Adrenal gland (tissue), 9 donors: ENCODE measurements at regions not wholly inside any gene's neighbourhood (a gene's known extent, or its start where the extent isn't known, plus 50 kb on each side); places are given as distances from the start of the nearest gene placed in this dataset.

Experiments
- DNase-seq, 7 donors: peaks; one replicate each; pipeline ENCODE4 v3.0.0-alpha.2; 2019 to 2020
- H3K27ac ChIP-seq, 5 donors: fragments of 200-600 bp; sonication (generic) in 4 of 5; 1 replicate in 3 of 5; 2 replicates in 2 of 5; pipeline versions ENCODE4 v1.5.1 to v1.8.0; 2016 to 2020; ENCODE audit warnings: mild to moderate bottlenecking in 1 of 5
- H3K27me3 ChIP-seq: fragments of 200-600 bp; 2 replicates; pipeline ENCODE4 v1.8.0; 2021
- H3K36me3 ChIP-seq, 2 donors: fragments of 200-600 bp; replicated peaks in 1 of 2; 1 replicate in 1 of 2; 2 replicates in 1 of 2; pipeline versions ENCODE4 v1.5.1 to v1.8.0; 2018 to 2022
- H3K4me1 ChIP-seq, 2 donors: fragments of 200-600 bp; replicated peaks in 1 of 2; 1 replicate in 1 of 2; 2 replicates in 1 of 2; pipeline versions ENCODE4 v1.5.1 to v1.8.0; 2018 to 2021
- H3K4me3 ChIP-seq, 4 donors: fragments of 200-600 bp; sonication (generic) in 3 of 4; one replicate each; pipeline ENCODE4 v1.5.1; 2016 to 2018
- H3K9me3 ChIP-seq, 3 donors: fragments of 200-600 bp; sonication (generic) in 1 of 3; replicated peaks in 1 of 3; 1 replicate in 2 of 3; 2 replicates in 1 of 3; pipeline versions ENCODE4 v1.5.1 to v1.8.0; 2016 to 2021
- POLR2A ChIP-seq, 2 donors: fragments of 450-650 bp; IDR thresholded peaks; one replicate each; pipeline ENCODE4 v1.6.1; 2017; ENCODE audit warnings: antibody characterized with exemption in 2 of 2, mild to moderate bottlenecking in 2 of 2, moderate library complexity in 1 of 2
- WGBS, 4 donors: extraction: QIAGEN DNeasy Blood & Tissue Kit in 2 of 4; methylation state at CpG; one replicate each; pipeline versions ENCODE4 v1.1.5 to v1.1.7; 2013 to 2017; 5-methylcytosine and 5-hydroxymethylcytosine counted together
- intact Hi-C, 2 donors: fragments of 100-400 bp; cut with DNase I; formaldehyde crosslinking; loops; one replicate each; pipeline versions ENCODE4 v1.14.1 to v1.15.0; 2022 to 2023
- TF ChIP-seq, protein P1 (sequence below), 6 experiments: fragments of 450-650 bp in 4 of 6; fragments of 200-600 bp in 2 of 6; sonication (generic) in 1 of 6; IDR thresholded peaks; 1 replicate in 5 of 6; 2 replicates in 1 of 6; pipeline versions ENCODE4 v1.5.1 to v1.8.0; 2016 to 2021; ENCODE audit warnings: antibody characterized with exemption in 6 of 6, mild to moderate bottlenecking in 2 of 6, moderate library complexity in 1 of 6
- donor health status: healthy with polysubstance abuse.
- donor health status: Bipolar disorder and iron deficiency.
- donor health status: DM: yes; HTN: yes; CAD: no.
- donor health status: DM: no; HTN: no; CAD: no.
- donor health status: DM: no; HTN: no; CAD: no.

DNA sequence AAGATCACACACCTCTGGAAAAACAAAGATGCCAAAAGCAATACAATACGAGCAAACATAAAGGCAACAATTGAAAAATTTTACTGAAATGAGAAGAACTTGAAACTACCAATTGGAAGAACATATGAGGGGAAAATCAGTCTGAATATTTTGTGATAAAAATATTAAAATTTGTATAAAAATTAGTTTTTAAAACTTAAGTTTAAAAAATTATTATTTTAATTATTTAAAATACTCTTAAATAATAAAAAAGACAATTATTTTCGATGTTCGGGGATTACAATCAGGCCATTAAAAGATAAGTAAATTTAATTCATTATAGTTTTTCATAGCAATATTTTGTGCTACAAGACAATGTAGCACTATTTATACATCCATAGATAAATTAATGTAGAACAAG is 1239.3 kb downstream of the AMY1C start:
- no peak overlapping the region for H3K27ac ChIP-seq
- intact Hi-C loops: no loop called here
- H3K27me3 ChIP-seq: no peaks in the 10 kb centered on the region
- no peak for DNase-seq
- 81 to 91% (median 90%) methylated on average over 3 of the region's 3 CpGs for WGBS, 4 donors
- H3K9me3 ChIP-seq: no peaks in the 10 kb centered on the region
- no peak overlapping the region for H3K4me3 ChIP-seq
- H3K4me1 ChIP-seq: no peaks in the 10 kb centered on the region
- no peaks in the 10 kb centered on the region for H3K36me3 ChIP-seq
- TF ChIP-seq POLR2A (IDR thresholded peaks at IDR 0.05): no peak
- TF ChIP-seq, protein P1, sequence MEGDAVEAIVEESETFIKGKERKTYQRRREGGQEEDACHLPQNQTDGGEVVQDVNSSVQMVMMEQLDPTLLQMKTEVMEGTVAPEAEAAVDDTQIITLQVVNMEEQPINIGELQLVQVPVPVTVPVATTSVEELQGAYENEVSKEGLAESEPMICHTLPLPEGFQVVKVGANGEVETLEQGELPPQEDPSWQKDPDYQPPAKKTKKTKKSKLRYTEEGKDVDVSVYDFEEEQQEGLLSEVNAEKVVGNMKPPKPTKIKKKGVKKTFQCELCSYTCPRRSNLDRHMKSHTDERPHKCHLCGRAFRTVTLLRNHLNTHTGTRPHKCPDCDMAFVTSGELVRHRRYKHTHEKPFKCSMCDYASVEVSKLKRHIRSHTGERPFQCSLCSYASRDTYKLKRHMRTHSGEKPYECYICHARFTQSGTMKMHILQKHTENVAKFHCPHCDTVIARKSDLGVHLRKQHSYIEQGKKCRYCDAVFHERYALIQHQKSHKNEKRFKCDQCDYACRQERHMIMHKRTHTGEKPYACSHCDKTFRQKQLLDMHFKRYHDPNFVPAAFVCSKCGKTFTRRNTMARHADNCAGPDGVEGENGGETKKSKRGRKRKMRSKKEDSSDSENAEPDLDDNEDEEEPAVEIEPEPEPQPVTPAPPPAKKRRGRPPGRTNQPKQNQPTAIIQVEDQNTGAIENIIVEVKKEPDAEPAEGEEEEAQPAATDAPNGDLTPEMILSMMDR (IDR thresholded peaks at IDR 0.05): no peak

DNA sequence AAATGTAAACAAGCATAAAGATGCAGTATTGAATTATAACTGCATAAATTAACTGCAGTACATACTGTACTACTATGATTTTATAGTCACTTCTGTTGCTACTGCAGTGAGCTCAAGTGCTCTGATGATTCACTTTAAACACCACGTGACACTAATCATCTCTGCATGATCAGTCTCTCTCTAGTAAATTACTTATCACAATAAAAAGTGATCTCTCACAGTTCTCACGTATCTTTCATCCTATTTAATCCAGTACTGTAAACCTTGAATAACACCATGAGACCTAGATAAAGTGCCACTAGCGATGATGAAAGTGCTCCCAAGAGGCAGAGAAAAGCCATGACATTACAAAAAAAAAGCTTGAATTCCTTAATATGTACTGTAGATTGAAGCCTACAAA is 1242.0 kb downstream of the AMY1C start:
- DNase-seq: no peak
- Histone ChIP-seq H3K36me3 (no peaks in the 10 kb centered on the region), H3K4me1 (no peaks in the 10 kb centered on the region), H3K27ac (no peak overlapping the region), H3K4me3 (no peak overlapping the region), H3K9me3 (no peaks in the 10 kb centered on the region), H3K27me3 (no peaks in the 10 kb centered on the region)
- intact Hi-C loops: no loop called here
- 45 to 65% (median 52%) methylated on average over 3 of the region's 3 CpGs for WGBS, 4 donors
- TF ChIP-seq POLR2A (IDR thresholded peaks at IDR 0.05): no peak
- TF ChIP-seq, protein P1 (IDR thresholded peaks at IDR 0.05): no peak

- Histone ChIP-seq H3K27ac (no peak overlapping the region), H3K4me3 (no peak overlapping the region), H3K36me3 (no peaks in the 10 kb centered on the region), H3K27me3 (no peaks in the 10 kb centered on the region), H3K9me3 (no peaks in the 10 kb centered on the region), H3K4me1 (no peaks in the 10 kb centered on the region)
- intact Hi-C loops: no loop called here
- no peak for DNase-seq
- TF ChIP-seq, protein P1 (IDR thresholded peaks at IDR 0.05): no peak
- no peak for TF ChIP-seq POLR2A (IDR thresholded peaks at IDR 0.05)
- 53 to 58% (median 55%) methylated on average over 3 of the region's 3 CpGs for WGBS, 4 donors
Measured at GRCh38 chr1:105000793-105001192, 1251.1 kb downstream of the AMY1C start.

DNA sequence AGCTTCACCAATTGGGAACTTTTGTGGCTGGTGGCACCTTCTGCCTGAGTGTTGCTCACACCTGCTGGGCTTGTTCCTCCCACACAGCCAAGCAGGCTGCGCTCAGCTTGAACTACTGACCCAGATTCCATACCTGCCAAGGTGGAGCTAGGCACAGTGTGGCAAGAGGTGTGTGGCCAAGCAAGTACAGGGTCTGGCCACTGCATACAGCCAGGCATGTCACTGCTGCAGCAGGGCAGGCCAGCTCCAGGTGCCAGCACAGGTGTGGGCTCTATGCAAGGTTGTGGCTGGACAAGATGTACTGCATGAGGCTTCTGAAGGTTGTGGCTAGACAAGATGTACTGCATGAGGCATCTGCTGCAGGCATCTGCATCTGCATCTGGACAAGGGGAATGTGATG is 1254.8 kb downstream of the AMY1C start:
- no peak overlapping the region for H3K27ac ChIP-seq
- WGBS, 4 donors: 90 to 100% (median 93%) methylated on average over 1 of the region's 1 CpG; no CpG with 5 or more reads in 1 of the 4 donors
- TF ChIP-seq, protein P1 (IDR thresholded peaks at IDR 0.05): no peak
- no peak for TF ChIP-seq POLR2A (IDR thresholded peaks at IDR 0.05)
- no peaks in the 10 kb centered on the region for H3K4me1 ChIP-seq
- H3K36me3 ChIP-seq: no peaks in the 10 kb centered on the region
- no peaks in the 10 kb centered on the region for H3K9me3 ChIP-seq
- intact Hi-C loops: no loop called here
- no peak overlapping the region for H3K4me3 ChIP-seq
- no peaks in the 10 kb centered on the region for H3K27me3 ChIP-seq
- DNase-seq: no peak
